ENCODE measurements at regions not wholly inside any gene's neighbourhood (a gene's known extent, or its start where the extent isn't known, plus 50 kb on each side); places are given as distances from the start of the nearest gene placed in this dataset.

- Mint-ChIP-seq H3K4me3 (no peak overlapping the region), H3K36me3 (no peaks in the 10 kb centered on the region), H3K9me3 (peaks cover 0 to 7% (median 0%) of the 10 kb centered on the region in 3 donors), H3K27ac (no peak overlapping the region), H3K4me1 (no peaks in the 10 kb centered on the region), H3K27me3 (no peaks in the 10 kb centered on the region)
Measured at GRCh38 chr5:144065786-144066185, 104.7 kb downstream of the YIPF5 start.

DNA sequence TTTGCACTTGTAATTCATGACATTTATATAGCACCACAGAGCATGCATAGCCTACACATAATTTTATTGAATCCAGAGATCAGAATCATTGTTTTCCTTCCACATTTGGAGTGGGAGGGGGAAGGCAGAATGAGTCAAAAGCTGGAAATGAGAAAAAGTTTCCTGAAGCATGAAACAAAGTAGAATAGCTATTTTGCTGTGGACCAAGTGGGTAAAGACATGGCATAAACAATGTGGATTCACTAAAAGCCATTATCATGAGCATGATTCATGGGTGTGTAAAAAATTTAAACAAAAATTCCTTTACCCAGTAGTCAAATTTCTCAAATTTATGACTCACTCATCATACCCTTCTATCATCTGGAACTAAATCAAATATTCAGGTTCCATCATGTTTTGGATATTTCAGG, 97.9 kb downstream of the YIPF5 start:
- Mint-ChIP-seq H3K9me3 (peaks cover 0 to 4% (median 0%) of the 10 kb centered on the region in 3 donors), H3K36me3 (no peaks in the 10 kb centered on the region), H3K4me3 (no peak overlapping the region), H3K27ac (no peak overlapping the region), H3K27me3 (peaks cover 5% of the 10 kb centered on the region), H3K4me1 (no peaks in the 10 kb centered on the region)

DNA sequence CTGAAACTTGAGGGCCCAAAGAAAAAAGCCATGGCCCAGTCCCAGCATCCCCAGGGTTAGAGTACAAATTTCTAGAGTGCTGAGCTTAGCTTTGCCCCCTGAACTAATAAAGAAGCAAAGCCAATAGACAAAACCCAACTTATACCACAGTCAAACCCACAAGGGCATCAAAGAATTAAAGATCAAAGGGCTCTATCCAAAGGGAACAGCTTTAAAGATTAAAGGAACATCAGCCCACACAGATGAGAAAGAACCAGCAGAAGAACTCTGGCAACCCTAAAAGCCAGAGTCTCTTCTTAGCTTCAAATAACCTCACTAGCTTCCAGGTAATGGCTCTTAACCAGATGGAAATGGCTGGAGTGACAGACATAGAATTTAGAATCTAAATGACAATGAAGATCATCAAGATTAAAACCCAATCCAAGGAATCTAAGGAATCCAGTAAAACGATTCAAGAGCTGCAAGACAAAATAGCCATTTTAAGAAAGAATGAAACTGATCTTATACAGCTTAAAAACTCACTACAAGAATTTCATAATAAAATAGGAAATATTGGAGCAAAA, 93.9 kb downstream of the YIPF5 start:
- H3K36me3 Mint-ChIP-seq: no peaks in the 10 kb centered on the region
- no peaks in the 10 kb centered on the region for H3K4me1 Mint-ChIP-seq
- no peak overlapping the region for H3K27ac Mint-ChIP-seq
- H3K4me3 Mint-ChIP-seq: no peak overlapping the region
- H3K9me3 Mint-ChIP-seq: peaks cover 10 to 29% (median 17%) of the 10 kb centered on the region in 3 donors
- peaks cover 5% of the 10 kb centered on the region for H3K27me3 Mint-ChIP-seq

DNA sequence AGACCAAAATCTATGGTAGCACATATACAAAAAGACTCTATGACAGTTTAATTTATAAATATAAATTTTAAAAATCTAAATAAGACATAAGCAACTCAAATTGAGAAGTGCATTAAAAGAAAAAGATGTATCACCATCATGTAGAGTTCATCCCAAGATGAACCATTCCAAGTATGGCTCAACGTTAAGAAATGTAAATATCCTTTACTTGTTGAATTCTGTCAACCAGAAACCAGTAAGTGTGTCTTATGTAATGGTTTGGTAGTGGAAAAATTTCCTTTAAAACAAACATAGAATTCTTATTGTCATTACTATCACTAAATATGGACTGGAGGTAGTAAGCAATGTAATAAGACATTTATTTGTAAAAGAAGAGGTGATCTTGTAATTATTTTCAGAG, 87.3 kb downstream of the YIPF5 start:
- no peak overlapping the region for H3K4me3 Mint-ChIP-seq
- H3K9me3 Mint-ChIP-seq: peaks cover 5 to 30% (median 16%) of the 10 kb centered on the region in 3 donors
- H3K27ac Mint-ChIP-seq: no peak overlapping the region
- H3K4me1 Mint-ChIP-seq: no peaks in the 10 kb centered on the region
- no peaks in the 10 kb centered on the region for H3K36me3 Mint-ChIP-seq
- peaks cover 2% of the 10 kb centered on the region for H3K27me3 Mint-ChIP-seq

DNA sequence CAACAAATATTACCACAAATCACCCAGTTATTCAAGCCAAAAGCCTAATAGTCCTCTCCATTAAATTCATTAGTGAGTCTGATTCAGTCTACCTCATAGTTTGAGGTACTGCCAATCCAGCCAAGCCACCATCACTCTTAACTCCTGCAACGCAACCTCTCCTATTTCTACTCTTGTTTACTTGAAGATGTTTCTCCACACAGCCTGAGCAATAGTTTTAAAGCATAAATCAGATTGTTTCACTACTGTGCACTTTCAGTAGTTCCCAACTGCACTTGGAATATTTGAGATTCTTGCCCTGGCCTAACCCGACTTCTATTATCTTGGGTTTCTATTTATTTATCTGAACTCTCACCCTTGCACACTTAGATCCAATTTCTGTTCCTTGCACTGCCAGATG, 85.5 kb downstream of the YIPF5 start:
- peaks cover 2% of the 10 kb centered on the region for H3K27me3 Mint-ChIP-seq
- H3K9me3 Mint-ChIP-seq: peaks cover 4 to 21% (median 10%) of the 10 kb centered on the region in 3 donors
- H3K36me3 Mint-ChIP-seq: no peaks in the 10 kb centered on the region
- no peak overlapping the region for H3K4me3 Mint-ChIP-seq
- H3K27ac Mint-ChIP-seq: no peak overlapping the region
- H3K4me1 Mint-ChIP-seq: peaks cover 4 to 10% (median 4%) of the 10 kb centered on the region in 3 donors

DNA sequence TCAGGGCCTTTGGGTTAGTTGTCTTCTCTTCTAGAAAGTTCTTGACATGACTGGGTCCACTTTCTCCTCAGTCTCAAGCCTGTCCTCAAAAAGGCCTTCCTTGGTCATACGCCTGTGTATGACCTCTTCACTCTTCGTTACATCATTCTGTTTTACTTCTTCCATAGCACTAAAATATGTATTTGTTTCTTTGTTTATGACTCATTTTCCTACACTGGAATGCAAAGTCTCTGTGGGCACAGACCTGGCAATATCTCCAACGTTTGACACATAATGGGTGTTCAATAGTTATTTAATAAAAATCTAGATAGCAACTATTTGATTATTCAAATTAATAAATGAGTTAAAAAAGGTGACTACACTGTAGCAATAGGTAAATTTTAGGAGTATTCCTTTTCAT, 85.1 kb downstream of the YIPF5 start:
- H3K9me3 Mint-ChIP-seq: peaks cover 4 to 19% (median 9%) of the 10 kb centered on the region in 3 donors
- peaks cover 4 to 10% (median 4%) of the 10 kb centered on the region in 3 donors for H3K4me1 Mint-ChIP-seq
- no peaks in the 10 kb centered on the region for H3K36me3 Mint-ChIP-seq
- no peak overlapping the region for H3K27ac Mint-ChIP-seq
- H3K4me3 Mint-ChIP-seq: no peak overlapping the region
- H3K27me3 Mint-ChIP-seq: peaks cover 2% of the 10 kb centered on the region

- Mint-ChIP-seq H3K27me3 (peaks cover 2% of the 10 kb centered on the region), H3K36me3 (no peaks in the 10 kb centered on the region), H3K9me3 (peaks cover under 1 to 10% (median 2%) of the 10 kb centered on the region in 3 donors), H3K4me3 (no peak overlapping the region), H3K27ac (no peak overlapping the region), H3K4me1 (peaks cover 4 to 10% (median 4%) of the 10 kb centered on the region in 3 donors)
Measured at GRCh38 chr5:144086295-144086694, 84.2 kb downstream of the YIPF5 start.

- Mint-ChIP-seq H3K36me3 (peaks cover 2% of the 10 kb centered on the region), H3K27ac (no peak overlapping the region), H3K4me1 (peaks cover 4 to 10% (median 4%) of the 10 kb centered on the region in 3 donors), H3K27me3 (peaks cover 3% of the 10 kb centered on the region), H3K9me3 (no peaks in the 10 kb centered on the region), H3K4me3 (no peak overlapping the region)
Measured at GRCh38 chr5:144087576-144087975, 82.9 kb downstream of the YIPF5 start.

- Mint-ChIP-seq H3K36me3 (peaks cover 2% of the 10 kb centered on the region), H3K4me1 (peaks cover 4 to 13% (median 8%) of the 10 kb centered on the region in 3 donors), H3K27ac (no peak overlapping the region), H3K9me3 (no peaks in the 10 kb centered on the region), H3K4me3 (no peak overlapping the region), H3K27me3 (peaks cover 1% of the 10 kb centered on the region)
Measured at GRCh38 chr5:144088206-144089064, 82.0 kb downstream of the YIPF5 start.

GRCh38 chr5:144089401-144090021, 80.9 kb downstream of the YIPF5 start:
- no peak overlapping the region for H3K27ac Mint-ChIP-seq
- H3K27me3 Mint-ChIP-seq: peaks cover 1% of the 10 kb centered on the region
- peaks cover 2% of the 10 kb centered on the region for H3K36me3 Mint-ChIP-seq
- H3K4me1 Mint-ChIP-seq: peaks cover 4 to 17% (median 13%) of the 10 kb centered on the region in 3 donors
- no peaks in the 10 kb centered on the region for H3K9me3 Mint-ChIP-seq
- no peak overlapping the region for H3K4me3 Mint-ChIP-seq

DNA sequence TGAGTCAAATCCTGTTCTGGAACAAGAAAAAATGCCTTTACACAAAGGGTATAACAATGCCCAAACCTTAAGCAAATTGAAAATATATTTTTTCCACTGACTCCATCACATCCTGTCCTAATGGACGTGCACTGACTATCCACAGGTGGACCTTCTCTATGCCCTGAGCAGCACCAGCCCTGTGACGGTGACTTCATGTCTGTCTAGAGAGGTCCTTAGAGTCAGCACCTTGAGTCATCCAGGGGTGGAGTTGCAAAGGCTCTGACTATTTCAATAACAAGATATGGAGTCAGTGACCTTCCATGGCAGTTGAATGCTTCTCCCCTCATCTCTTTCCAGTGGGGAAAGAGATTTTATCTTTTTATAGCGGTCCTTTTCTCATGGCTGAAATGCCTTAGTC, 78.0 kb downstream of the YIPF5 start:
- H3K9me3 Mint-ChIP-seq: peaks cover 2 to 7% (median 4%) of the 10 kb centered on the region in 3 donors

GRCh38 chr5:144093400-144093799, 77.1 kb downstream of the YIPF5 start:
- Mint-ChIP-seq H3K4me3 (peak overlapping the region in 1 of 4 donors; percentile 14), H3K27me3 (peaks cover 1% of the 10 kb centered on the region), H3K9me3 (peaks cover 4 to 7% (median 6%) of the 10 kb centered on the region in 3 donors), H3K4me1 (peaks cover 4 to 17% (median 13%) of the 10 kb centered on the region in 3 donors), H3K36me3 (peaks cover 2% of the 10 kb centered on the region), H3K27ac (no peak overlapping the region)

More for the DNA sequence above, 78.0 kb downstream of the YIPF5 start:
- Mint-ChIP-seq H3K27me3 (peaks cover 1% of the 10 kb centered on the region), H3K36me3 (peaks cover 2% of the 10 kb centered on the region), H3K27ac (no peak overlapping the region), H3K4me1 (peaks cover 4 to 17% (median 13%) of the 10 kb centered on the region in 3 donors), H3K4me3 (no peak overlapping the region)

DNA sequence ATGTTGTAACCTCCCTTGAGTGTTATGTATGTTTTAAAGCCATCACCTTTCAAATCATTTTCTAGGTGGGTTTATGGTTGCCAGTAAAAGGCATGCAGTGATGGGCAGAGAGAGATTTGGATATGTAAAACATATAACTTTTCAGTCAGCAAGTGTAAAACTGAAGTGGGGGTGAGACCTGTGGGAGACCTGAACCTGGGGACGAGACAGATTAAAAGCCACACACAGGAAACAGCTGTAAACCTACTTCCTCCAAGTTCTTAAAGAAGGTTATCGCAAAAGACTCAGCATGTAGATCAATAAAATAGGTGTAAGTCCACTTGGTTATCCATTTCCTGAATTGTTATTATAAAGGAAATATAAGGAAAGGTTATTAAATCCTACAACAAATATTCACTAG, 76.6 kb downstream of the YIPF5 start:
- H3K27ac Mint-ChIP-seq: no peak overlapping the region
- H3K4me1 Mint-ChIP-seq: peaks cover 4 to 15% (median 12%) of the 10 kb centered on the region in 3 donors
- peaks cover 2% of the 10 kb centered on the region for H3K36me3 Mint-ChIP-seq
- peaks cover 4 to 7% (median 6%) of the 10 kb centered on the region in 3 donors for H3K9me3 Mint-ChIP-seq
- H3K27me3 Mint-ChIP-seq: peaks cover 1% of the 10 kb centered on the region
- peak overlapping the region in 1 of 4 donors; percentile 14 for H3K4me3 Mint-ChIP-seq

- no peak overlapping the region for H3K4me3 Mint-ChIP-seq
- no peaks in the 10 kb centered on the region for H3K4me1 Mint-ChIP-seq
- no peak overlapping the region for H3K27ac Mint-ChIP-seq
- H3K9me3 Mint-ChIP-seq: peaks cover 2 to 3% (median 2%) of the 10 kb centered on the region in 3 donors
- no peaks in the 10 kb centered on the region for H3K27me3 Mint-ChIP-seq
- no peaks in the 10 kb centered on the region for H3K36me3 Mint-ChIP-seq
Measured at GRCh38 chr5:144100702-144101101, 69.8 kb downstream of the YIPF5 start.

DNA sequence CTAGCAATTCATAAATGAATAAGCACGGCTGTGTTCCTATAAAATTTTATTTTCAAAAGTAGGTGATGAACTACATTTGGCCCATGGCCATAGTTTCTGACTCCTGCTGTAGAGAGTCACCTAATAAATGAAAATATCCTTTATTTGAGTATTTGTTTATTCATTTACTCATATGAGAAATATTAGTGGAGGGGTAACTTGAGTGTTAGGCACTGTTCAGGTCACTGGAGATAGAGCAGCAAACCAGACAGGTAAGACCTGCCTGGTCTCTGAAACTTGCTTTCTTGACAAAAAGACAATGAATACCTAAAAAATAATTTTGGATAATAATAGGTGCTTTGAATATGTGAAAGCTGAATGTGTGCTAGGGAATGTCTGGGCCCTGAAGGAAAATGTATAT, 68.8 kb downstream of the YIPF5 start:
- Mint-ChIP-seq H3K4me3 (no peak overlapping the region), H3K36me3 (no peaks in the 10 kb centered on the region), H3K9me3 (peaks cover 0 to 3% (median 2%) of the 10 kb centered on the region in 3 donors), H3K27ac (no peak overlapping the region), H3K4me1 (no peaks in the 10 kb centered on the region), H3K27me3 (no peaks in the 10 kb centered on the region)
